Colonic mucosa (tissue), 4 donors: ENCODE measurements at regions not wholly inside any gene's neighbourhood (a gene's known extent, or its start where the extent isn't known, plus 50 kb on each side); places are given as distances from the start of the nearest gene placed in this dataset.
"Not testable (repeated sequence)": the region's sequence is repeated elsewhere in the genome, so short reads cannot be mapped to it uniquely, and the experiment has no call there.

Experiments used
- DNase-seq: peaks from one replicate; pipeline ENCODE4 v3.0.0-alpha.2; 2020
- H3K27ac ChIP-seq: fragments of 200-600 bp; one replicate; pipeline ENCODE4 v1.8.0; 2021
- H3K27me3 ChIP-seq: fragments of 200-600 bp; one replicate; pipeline ENCODE4 v1.8.0; 2021
- H3K36me3 ChIP-seq: fragments of 200-600 bp; one replicate; pipeline ENCODE4 v1.8.0; 2021
- H3K4me1 ChIP-seq: fragments of 200-600 bp; one replicate; pipeline ENCODE4 v1.8.0; 2021; ENCODE audit warnings: mild to moderate bottlenecking
- H3K4me3 ChIP-seq: fragments of 200-600 bp; one replicate; pipeline ENCODE4 v1.8.0; 2021
- H3K9ac ChIP-seq, 2 donors: one replicate each; pipeline ENCODE4 v1.7.0; 2013; ENCODE audit warnings: control low read depth in 2 of 2, low read depth in 2 of 2, low read length in 2 of 2
- H3K9me3 ChIP-seq: fragments of 200-600 bp; one replicate; pipeline ENCODE4 v1.8.0; 2021
- CTCF ChIP-seq: fragments of 200-600 bp; IDR thresholded peaks from one replicate; pipeline ENCODE4 v1.8.0; 2022; ENCODE audit warnings: antibody characterized with exemption, mild to moderate bottlenecking
- intact Hi-C: fragments of 100-400 bp; cut with DNase I; formaldehyde crosslinking; loops from one replicate; pipeline ENCODE4 v1.14.1; 2022
- donor health status: healthy.
- donor health status: DM: no; HTN: no; CAD: no.
- donor health status: DM: no; HTN: no; CAD: no.

- no peak overlapping the region for H3K9ac ChIP-seq
- no peaks in the 10 kb centered on the region for H3K36me3 ChIP-seq
- H3K4me1 ChIP-seq: no peaks in the 10 kb centered on the region
- no peak for DNase-seq
- no peak overlapping the region for H3K4me3 ChIP-seq
- H3K27me3 ChIP-seq: no peaks in the 10 kb centered on the region
- intact Hi-C loops: no loop called here
- no peak overlapping the region for H3K27ac ChIP-seq
- H3K9me3 ChIP-seq: no peaks in the 10 kb centered on the region
- TF ChIP-seq CTCF: no peak
Observed at GRCh38 chr4:59698041-59698440, 1502.1 kb upstream of the ADGRL3 start.

GRCh38 chr4:59700651-59701050 is 1499.5 kb upstream of the ADGRL3 start:
- no peaks in the 10 kb centered on the region for H3K36me3 ChIP-seq
- H3K9ac ChIP-seq: no peak overlapping the region
- H3K9me3 ChIP-seq: no peaks in the 10 kb centered on the region
- no peak for DNase-seq
- no peaks in the 10 kb centered on the region for H3K4me1 ChIP-seq
- no peak overlapping the region for H3K4me3 ChIP-seq
- H3K27me3 ChIP-seq: no peaks in the 10 kb centered on the region
- TF ChIP-seq CTCF: no peak
- no peak overlapping the region for H3K27ac ChIP-seq
- intact Hi-C loops: no loop called here

GRCh38 chr4:59704616-59705015 is 1495.5 kb upstream of the ADGRL3 start:
- Histone ChIP-seq H3K4me3 (no peak overlapping the region), H3K36me3 (no peaks in the 10 kb centered on the region), H3K27ac (no peak overlapping the region), H3K9me3 (no peaks in the 10 kb centered on the region), H3K27me3 (no peaks in the 10 kb centered on the region), H3K4me1 (no peaks in the 10 kb centered on the region), H3K9ac (no peak overlapping the region)
- DNase-seq: no peak
- TF ChIP-seq CTCF: no peak
- intact Hi-C loops: no loop called here

GRCh38 chr4:59712470-59712869 is 1487.7 kb upstream of the ADGRL3 start:
- no peak overlapping the region for H3K4me3 ChIP-seq
- H3K27ac ChIP-seq: no peak overlapping the region
- no peaks in the 10 kb centered on the region for H3K4me1 ChIP-seq
- no peak overlapping the region for H3K9ac ChIP-seq
- intact Hi-C loops: no loop called here
- no peak for TF ChIP-seq CTCF
- no peaks in the 10 kb centered on the region for H3K9me3 ChIP-seq
- no peaks in the 10 kb centered on the region for H3K27me3 ChIP-seq
- no peaks in the 10 kb centered on the region for H3K36me3 ChIP-seq
- DNase-seq: no peak

- intact Hi-C loops, DNase-seq, H3K4me3 ChIP-seq, H3K9me3 ChIP-seq, H3K27me3 ChIP-seq, H3K27ac ChIP-seq, H3K4me1 ChIP-seq, H3K36me3 ChIP-seq, H3K9ac ChIP-seq: not testable (repeated sequence)
Observed at GRCh38 chr4:59724286-59724685, 1475.8 kb upstream of the ADGRL3 start.

GRCh38 chr4:59727745-59728144 is 1472.4 kb upstream of the ADGRL3 start:
- H3K9ac ChIP-seq: no peak overlapping the region
- H3K36me3 ChIP-seq: no peaks in the 10 kb centered on the region
- H3K4me1 ChIP-seq: no peaks in the 10 kb centered on the region
- no peak for TF ChIP-seq CTCF
- H3K4me3 ChIP-seq: no peak overlapping the region
- intact Hi-C loops: no loop called here
- H3K27ac ChIP-seq: no peak overlapping the region
- H3K27me3 ChIP-seq: no peaks in the 10 kb centered on the region
- H3K9me3 ChIP-seq: no peaks in the 10 kb centered on the region
- no peak for DNase-seq
